Esophagus squamous epithelium (tissue), 4 donors: ENCODE measurements at regions not wholly inside any gene's neighbourhood (a gene's known extent, or its start where the extent isn't known, plus 50 kb on each side); places are given as distances from the start of the nearest gene placed in this dataset.

Experiments
- POLR2A ChIP-seq, 4 donors: fragments of 450-650 bp; IDR thresholded peaks; one replicate each; pipeline ENCODE4 v1.6.1; 2017; ENCODE audit warnings: antibody characterized with exemption in 4 of 4, mild to moderate bottlenecking in 4 of 4, moderate library complexity in 3 of 4
- TF ChIP-seq, protein P1 (sequence below), 6 experiments: fragments of 450-650 bp in 4 of 6; fragments of 200-600 bp in 2 of 6; sonication (generic) in 2 of 6; IDR thresholded peaks; one replicate each; pipeline ENCODE4 v1.5.1; 2016 to 2019; ENCODE audit warnings: antibody characterized with exemption in 6 of 6, mild to moderate bottlenecking in 4 of 6, moderate library complexity in 4 of 6

DNA sequence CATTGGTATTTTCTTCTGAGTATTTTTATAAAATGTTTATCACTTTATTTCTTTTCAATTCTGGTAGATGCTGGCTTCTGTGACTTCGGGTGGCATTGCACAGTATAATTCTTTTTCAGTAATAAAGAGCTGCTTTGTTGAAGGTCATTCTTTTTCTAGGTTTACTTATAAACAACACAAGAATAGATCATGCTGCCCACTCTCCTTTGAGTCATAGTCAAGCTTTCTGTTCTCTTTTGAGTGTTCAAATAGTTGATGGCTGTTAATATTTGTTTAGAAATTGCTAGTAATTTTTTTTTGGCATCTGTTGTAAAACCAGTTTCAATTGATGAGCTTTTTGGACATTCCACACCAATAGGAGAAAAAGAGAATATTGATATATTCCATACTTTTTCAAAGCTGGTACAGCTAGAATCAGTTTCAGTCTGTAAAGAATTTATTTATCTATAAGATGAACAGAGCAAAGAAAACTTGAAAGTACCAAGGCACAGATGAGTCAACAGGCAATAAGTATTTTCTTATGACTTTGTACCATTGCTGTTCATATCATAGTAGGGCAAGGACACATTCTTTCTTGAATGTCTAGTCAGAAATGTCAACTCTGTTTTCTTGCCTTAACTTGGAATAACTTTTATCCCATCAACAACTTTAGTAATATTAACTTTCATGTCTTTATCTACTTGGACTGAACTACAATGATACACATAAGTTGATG, 513.0 kb upstream of the SEL1L start:
- TF ChIP-seq, protein P1, sequence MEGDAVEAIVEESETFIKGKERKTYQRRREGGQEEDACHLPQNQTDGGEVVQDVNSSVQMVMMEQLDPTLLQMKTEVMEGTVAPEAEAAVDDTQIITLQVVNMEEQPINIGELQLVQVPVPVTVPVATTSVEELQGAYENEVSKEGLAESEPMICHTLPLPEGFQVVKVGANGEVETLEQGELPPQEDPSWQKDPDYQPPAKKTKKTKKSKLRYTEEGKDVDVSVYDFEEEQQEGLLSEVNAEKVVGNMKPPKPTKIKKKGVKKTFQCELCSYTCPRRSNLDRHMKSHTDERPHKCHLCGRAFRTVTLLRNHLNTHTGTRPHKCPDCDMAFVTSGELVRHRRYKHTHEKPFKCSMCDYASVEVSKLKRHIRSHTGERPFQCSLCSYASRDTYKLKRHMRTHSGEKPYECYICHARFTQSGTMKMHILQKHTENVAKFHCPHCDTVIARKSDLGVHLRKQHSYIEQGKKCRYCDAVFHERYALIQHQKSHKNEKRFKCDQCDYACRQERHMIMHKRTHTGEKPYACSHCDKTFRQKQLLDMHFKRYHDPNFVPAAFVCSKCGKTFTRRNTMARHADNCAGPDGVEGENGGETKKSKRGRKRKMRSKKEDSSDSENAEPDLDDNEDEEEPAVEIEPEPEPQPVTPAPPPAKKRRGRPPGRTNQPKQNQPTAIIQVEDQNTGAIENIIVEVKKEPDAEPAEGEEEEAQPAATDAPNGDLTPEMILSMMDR (IDR thresholded peaks at IDR 0.05) = no peak
- TF ChIP-seq POLR2A (IDR thresholded peaks at IDR 0.05) = no peak
